ENCODE measurements at regions not wholly inside any gene's neighbourhood (a gene's known extent, or its start where the extent isn't known, plus 50 kb on each side); places are given as distances from the start of the nearest gene placed in this dataset.

DNA sequence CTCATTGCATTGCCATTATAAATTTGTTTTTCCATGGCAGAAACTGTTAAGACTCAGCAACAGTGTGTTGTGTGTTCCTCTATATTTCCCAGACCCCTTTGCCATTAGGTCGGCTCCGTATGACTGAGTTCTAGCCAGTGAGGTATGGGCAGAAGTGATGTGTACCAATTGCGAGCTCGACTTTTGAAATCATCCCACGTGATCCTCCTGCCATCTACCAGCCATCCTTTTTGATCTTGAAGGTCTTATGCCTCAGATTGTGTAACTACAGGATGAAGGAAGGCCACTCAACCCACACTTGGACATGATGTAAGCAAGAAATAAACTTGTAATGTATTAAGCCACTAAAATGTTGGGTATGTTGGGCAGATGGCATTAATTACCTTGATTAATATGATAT lies 562.3 kb downstream of the PDCD6IP start:
- no peak for TF ChIP-seq POLR2A (IDR thresholded peaks at IDR 0.05; ENCODE audit: low read length)
- no peak for TF ChIP-seq GATA1 (IDR thresholded peaks at IDR 0.05; ENCODE audit: low read depth, low read length)
